Chondrocyte (in vitro differentiated cells): ENCODE measurements at regions not wholly inside any gene's neighbourhood (a gene's known extent, or its start where the extent isn't known, plus 50 kb on each side); places are given as distances from the start of the nearest gene placed in this dataset.

Source experiments
- DNase-seq: peaks from one replicate; pipeline ENCODE4 v3.0.0; 2021; ENCODE audit warnings: mixed read lengths, low spot score
- H3K27ac Mint-ChIP-seq: one replicate; pipeline ENCODE4 v1.8.0; 2021; ENCODE audit warnings: mild to moderate bottlenecking, moderate library complexity, mixed read lengths; ENCODE audit not compliant: unreplicated experiment
- H3K27me3 Mint-ChIP-seq: 2 replicates; pipeline ENCODE4 v1.8.0; 2021; ENCODE audit warnings: low read depth, mixed read lengths
- H3K36me3 Mint-ChIP-seq: 2 replicates; pipeline ENCODE4 v1.8.0; 2021; ENCODE audit warnings: low read depth, mixed read lengths
- H3K4me1 Mint-ChIP-seq: 2 replicates; pipeline ENCODE4 v1.8.0; 2021; ENCODE audit warnings: low read depth, mild to moderate bottlenecking, mixed read lengths
- H3K4me3 Mint-ChIP-seq: one replicate; pipeline ENCODE4 v1.8.0; 2021; ENCODE audit warnings: mild to moderate bottlenecking, moderate library complexity, mixed read lengths; ENCODE audit not compliant: unreplicated experiment
- H3K9me3 Mint-ChIP-seq: 2 replicates; pipeline ENCODE4 v1.8.0; 2021; ENCODE audit warnings: low read depth, mixed read lengths
- TF ChIP-seq, protein P1 (sequence below): fragments of 200-600 bp; sonication (generic); IDR thresholded peaks from 2 replicates; pipeline ENCODE4 v1.5.0; 2021; ENCODE audit warnings: antibody characterized with exemption, mild to moderate bottlenecking, moderate library complexity

DNA sequence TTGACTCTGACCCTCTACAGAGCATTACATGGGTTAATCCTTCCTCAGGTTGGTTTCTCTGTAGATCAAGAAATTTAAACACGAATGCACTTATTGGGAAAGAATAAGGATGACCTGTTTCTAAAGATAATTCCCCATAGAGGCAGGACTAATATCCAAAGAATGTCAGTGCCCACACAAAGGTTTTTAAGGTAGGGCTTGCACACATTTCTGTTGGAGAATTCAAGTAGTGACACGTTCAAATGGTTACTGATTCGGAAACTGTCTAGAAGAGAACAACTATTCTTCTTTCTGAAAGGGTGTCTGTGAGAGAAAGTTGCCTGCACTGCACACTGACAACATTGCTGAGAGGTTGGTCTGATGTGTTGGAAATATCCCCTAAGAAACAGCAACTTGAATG is 167.3 kb downstream of the ZNF326 start:
- H3K4me1 Mint-ChIP-seq, result no peaks in the 10 kb centered on the region
- H3K9me3 Mint-ChIP-seq, result peaks cover 3% of the 10 kb centered on the region
- no peak overlapping the region for H3K27ac Mint-ChIP-seq
- TF ChIP-seq, protein P1, sequence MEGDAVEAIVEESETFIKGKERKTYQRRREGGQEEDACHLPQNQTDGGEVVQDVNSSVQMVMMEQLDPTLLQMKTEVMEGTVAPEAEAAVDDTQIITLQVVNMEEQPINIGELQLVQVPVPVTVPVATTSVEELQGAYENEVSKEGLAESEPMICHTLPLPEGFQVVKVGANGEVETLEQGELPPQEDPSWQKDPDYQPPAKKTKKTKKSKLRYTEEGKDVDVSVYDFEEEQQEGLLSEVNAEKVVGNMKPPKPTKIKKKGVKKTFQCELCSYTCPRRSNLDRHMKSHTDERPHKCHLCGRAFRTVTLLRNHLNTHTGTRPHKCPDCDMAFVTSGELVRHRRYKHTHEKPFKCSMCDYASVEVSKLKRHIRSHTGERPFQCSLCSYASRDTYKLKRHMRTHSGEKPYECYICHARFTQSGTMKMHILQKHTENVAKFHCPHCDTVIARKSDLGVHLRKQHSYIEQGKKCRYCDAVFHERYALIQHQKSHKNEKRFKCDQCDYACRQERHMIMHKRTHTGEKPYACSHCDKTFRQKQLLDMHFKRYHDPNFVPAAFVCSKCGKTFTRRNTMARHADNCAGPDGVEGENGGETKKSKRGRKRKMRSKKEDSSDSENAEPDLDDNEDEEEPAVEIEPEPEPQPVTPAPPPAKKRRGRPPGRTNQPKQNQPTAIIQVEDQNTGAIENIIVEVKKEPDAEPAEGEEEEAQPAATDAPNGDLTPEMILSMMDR, result no peak
- H3K27me3 Mint-ChIP-seq, result peaks cover 17% of the 10 kb centered on the region
- H3K36me3 Mint-ChIP-seq, result no peaks in the 10 kb centered on the region
- no peak overlapping the region for H3K4me3 Mint-ChIP-seq
- no peak for DNase-seq

DNA sequence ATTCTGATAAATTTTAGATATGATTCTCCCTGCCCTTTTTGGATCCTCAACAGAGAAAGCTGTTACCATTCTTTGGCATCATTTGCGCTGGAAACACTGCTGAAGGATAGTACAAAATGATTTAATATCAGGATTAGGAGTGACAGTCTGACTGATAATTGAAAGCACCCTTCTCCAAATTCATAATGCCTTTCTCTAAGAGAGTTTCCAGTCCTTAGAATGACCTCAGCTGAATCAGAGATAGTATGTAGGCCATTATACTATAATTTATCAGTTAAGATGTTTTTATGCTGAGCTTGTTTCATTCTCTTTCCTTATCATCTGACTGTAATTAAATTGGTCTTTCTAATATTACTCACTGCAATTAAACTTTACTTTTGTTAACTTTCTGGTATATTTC is 166.7 kb downstream of the ZNF326 start:
- no peak for DNase-seq
- Mint-ChIP-seq H3K36me3 (no peaks in the 10 kb centered on the region), H3K9me3 (peaks cover 2% of the 10 kb centered on the region), H3K27me3 (peaks cover 17% of the 10 kb centered on the region), H3K4me1 (no peaks in the 10 kb centered on the region), H3K27ac (no peak overlapping the region), H3K4me3 (no peak overlapping the region)
- TF ChIP-seq, protein P1, result no peak

DNA sequence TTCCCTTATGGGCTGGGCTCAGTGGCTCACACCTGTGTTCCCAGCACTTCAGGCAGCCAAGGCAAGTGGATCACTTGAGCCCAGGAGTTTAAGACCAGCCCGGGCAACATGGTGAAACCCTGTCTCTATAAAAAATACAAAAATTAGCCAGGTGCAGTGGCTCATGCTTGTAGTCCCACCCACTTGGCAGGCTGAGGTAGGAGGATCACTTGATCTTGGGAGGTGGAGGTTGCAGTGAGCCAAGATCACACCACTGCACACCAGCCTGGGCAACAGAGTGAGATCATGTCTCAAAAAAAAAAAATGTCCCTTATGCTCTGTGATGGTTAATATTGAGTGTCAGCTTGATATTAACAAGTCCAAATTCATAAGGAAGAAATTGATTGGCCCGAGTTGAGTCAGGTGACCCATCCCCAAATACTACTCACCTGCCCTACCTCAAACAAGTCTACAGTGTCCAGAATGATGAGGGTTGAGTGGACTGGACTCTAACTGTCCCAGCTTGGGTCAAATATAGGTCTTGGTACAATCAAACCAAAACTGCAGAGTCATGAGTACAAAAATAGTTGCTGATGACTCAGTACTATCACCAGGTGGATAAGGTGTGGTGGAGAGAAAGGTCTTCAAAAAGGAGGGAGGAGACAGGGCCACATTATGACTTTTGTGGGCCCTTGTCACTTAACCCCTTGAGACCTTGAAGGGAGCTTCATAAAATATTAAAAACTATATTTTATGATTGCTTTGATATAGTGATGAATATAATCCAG is 161.0 kb downstream of the ZNF326 start:
- Mint-ChIP-seq H3K27me3 (peaks cover 9% of the 10 kb centered on the region), H3K4me1 (no peaks in the 10 kb centered on the region), H3K27ac (no peak overlapping the region), H3K4me3 (no peak overlapping the region), H3K9me3 (peaks cover 7% of the 10 kb centered on the region), H3K36me3 (no peaks in the 10 kb centered on the region)
- no peak for DNase-seq
- TF ChIP-seq, protein P1, result no peak

DNA sequence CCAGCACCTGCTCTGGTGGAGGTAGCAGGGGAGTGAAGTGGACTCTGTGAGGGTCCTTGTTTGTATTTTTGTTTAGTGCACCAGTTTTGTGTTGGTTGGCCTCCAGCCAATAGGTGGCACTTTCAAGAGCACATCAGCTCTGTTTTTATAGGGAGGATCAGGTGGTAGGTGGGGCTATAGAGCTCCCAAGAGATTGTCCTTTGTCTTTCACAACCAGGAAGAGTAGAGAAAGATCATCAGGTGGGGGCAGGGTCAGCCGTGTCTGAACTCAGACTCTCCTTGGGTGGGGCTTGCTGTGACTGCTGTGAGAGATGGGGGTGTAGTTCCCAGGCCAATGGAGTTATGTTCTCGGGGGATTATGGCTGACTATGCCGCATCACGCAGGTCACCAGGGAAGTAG is 159.8 kb downstream of the ZNF326 start:
- no peak for DNase-seq
- Mint-ChIP-seq H3K27ac (no peak overlapping the region), H3K4me3 (no peak overlapping the region), H3K4me1 (no peaks in the 10 kb centered on the region), H3K9me3 (peaks cover 13% of the 10 kb centered on the region), H3K27me3 (peaks cover 3% of the 10 kb centered on the region), H3K36me3 (no peaks in the 10 kb centered on the region)
- TF ChIP-seq, protein P1, result no peak

DNA sequence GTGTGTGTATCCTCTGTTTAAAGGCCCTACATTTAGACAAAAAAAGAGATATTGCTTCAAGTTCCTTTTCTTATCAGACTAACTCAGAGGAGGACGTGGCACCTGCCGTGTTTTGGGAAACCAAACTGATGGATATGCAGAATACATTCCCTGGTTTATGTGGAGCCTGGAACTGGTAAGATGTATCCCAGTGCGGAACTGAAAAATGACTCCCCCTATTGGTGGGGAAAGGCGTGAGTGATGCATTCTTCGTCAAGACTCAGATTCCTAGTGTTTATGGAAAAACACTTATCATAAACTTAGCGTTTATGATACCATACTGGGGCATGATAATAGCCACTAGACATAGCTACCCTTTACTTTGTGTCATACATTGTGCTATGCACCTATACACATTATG is 154.2 kb downstream of the ZNF326 start:
- no peak overlapping the region for H3K4me3 Mint-ChIP-seq
- TF ChIP-seq, protein P1, result no peak

More for the DNA sequence above, 154.2 kb downstream of the ZNF326 start:
- Mint-ChIP-seq H3K27me3 (peaks cover 3% of the 10 kb centered on the region), H3K27ac (no peak overlapping the region), H3K9me3 (peaks cover 13% of the 10 kb centered on the region), H3K36me3 (no peaks in the 10 kb centered on the region), H3K4me1 (no peaks in the 10 kb centered on the region)
- DNase-seq, result no peak
